Keratinocyte (primary cell): ENCODE measurements at regions not wholly inside any gene's neighbourhood (a gene's known extent, or its start where the extent isn't known, plus 50 kb on each side); places are given as distances from the start of the nearest gene placed in this dataset.

ENCODE experiments used
- DNase-seq: peaks from one replicate; pipeline ENCODE4 v3.0.0-alpha.2; 2011; ENCODE audit warnings: low read depth, missing footprints, low spot score
- FAIRE-seq: peaks from 2 replicates; lab custom pipeline; 2011; peaks lifted over from hg19 to GRCh38; lab: Jason Lieb, UNC
- H2AFZ ChIP-seq: 2 replicates; pipeline ENCODE4 v1.6.0; 2012; ENCODE audit warnings: low read length, control low read depth, inconsistent platforms; ENCODE audit not compliant: control insufficient read depth
- H3K27ac ChIP-seq: 2 replicates; pipeline ENCODE4 v1.5.1; 2011; ENCODE audit warnings: low read length; ENCODE audit not compliant: control insufficient read depth, insufficient read depth
- H3K27me3 ChIP-seq: 3 replicates; pipeline ENCODE4 v1.6.0; 2011; ENCODE audit warnings: low read length; ENCODE audit not compliant: control insufficient read depth, insufficient read depth; ENCODE audit errors: extremely low read depth
- H3K36me3 ChIP-seq, 2 experiments: 2 replicates in 1 of 2; 3 replicates in 1 of 2; pipeline ENCODE4 v1.5.1; 2011; ENCODE audit warnings: low read length in 2 of 2, mild to moderate bottlenecking in 1 of 2; ENCODE audit not compliant: control insufficient read depth in 2 of 2, insufficient read depth in 2 of 2; ENCODE audit errors: extremely low read depth in 1 of 2
- H3K4me1 ChIP-seq: 3 replicates; pipeline ENCODE4 v1.5.1; 2011; ENCODE audit warnings: low read length; ENCODE audit not compliant: control insufficient read depth, insufficient read depth; ENCODE audit errors: extremely low read depth
- H3K4me2 ChIP-seq: 3 replicates; pipeline ENCODE4 v1.6.0; 2011; ENCODE audit warnings: low read depth, low read length; ENCODE audit not compliant: control insufficient read depth, insufficient read depth; ENCODE audit errors: extremely low read depth
- H3K4me3 ChIP-seq, 3 experiments: fragments of 200-600 bp in 1 of 3; sonication (generic) in 1 of 3; 2 replicates in 2 of 3; 3 replicates in 1 of 3; pipeline ENCODE4 v1.5.1; 2011 to 2016; ENCODE audit warnings: low read length in 3 of 3, mild to moderate bottlenecking in 3 of 3, control low read depth in 2 of 3, inconsistent platforms in 1 of 3, low read depth in 1 of 3, mixed read lengths in 1 of 3, mixed run types in 1 of 3, moderate library complexity in 1 of 3; ENCODE audit not compliant: control insufficient read depth in 2 of 3, insufficient read depth in 2 of 3; ENCODE audit errors: extremely low read depth in 1 of 3
- H3K79me2 ChIP-seq: 2 replicates; pipeline ENCODE4 v1.6.0; 2012; ENCODE audit warnings: low read length; ENCODE audit not compliant: control insufficient read depth, insufficient read depth
- H3K9ac ChIP-seq: 3 replicates; pipeline ENCODE4 v1.6.0; 2011; ENCODE audit warnings: low read length; ENCODE audit not compliant: control insufficient read depth, insufficient read depth; ENCODE audit errors: extremely low read depth
- H3K9me1 ChIP-seq: 3 replicates; pipeline ENCODE4 v1.6.0; 2011; ENCODE audit warnings: low read length; ENCODE audit not compliant: control insufficient read depth, insufficient read depth; ENCODE audit errors: extremely low read depth
- H3K9me3 ChIP-seq: 2 replicates; pipeline ENCODE4 v1.5.1; 2012; ENCODE audit warnings: low read depth, low read length; ENCODE audit not compliant: control insufficient read depth
- H4K20me1 ChIP-seq: 3 replicates; pipeline ENCODE4 v1.6.0; 2011; ENCODE audit warnings: low read length; ENCODE audit not compliant: control insufficient read depth, insufficient read depth; ENCODE audit errors: extremely low read depth
- EZH2 ChIP-seq: IDR thresholded peaks from one replicate; pipeline ENCODE4 v1.6.1; 2012; ENCODE audit warnings: inconsistent platforms, mild to moderate bottlenecking, low read length, moderate library complexity
- dilution Hi-C: fragments of 300-500 bp; cut with MboI; formaldehyde crosslinking; loops from one replicate; pipeline ENCODE4 v1.7.0; 2020; ENCODE audit warnings: low sequenced_read_pairs; ENCODE audit not compliant: extremely low pct_ligation_motif_present
- TF ChIP-seq, protein P1 (sequence below), 3 experiments: IDR thresholded peaks in 1 of 3; conservative IDR thresholded peaks in 1 of 3; optimal IDR thresholded peaks in 1 of 3; 2 replicates in 2 of 3; 3 replicates in 1 of 3; pipeline versions ENCODE3 to v1.5.1; 2011; ENCODE audit warnings: low read length in 3 of 3, mild to moderate bottlenecking in 3 of 3, moderate library complexity in 2 of 3, control low read depth in 1 of 3, inconsistent platforms in 1 of 3; ENCODE audit not compliant: insufficient read depth in 2 of 3; ENCODE audit errors: extremely low read depth in 1 of 3

DNA sequence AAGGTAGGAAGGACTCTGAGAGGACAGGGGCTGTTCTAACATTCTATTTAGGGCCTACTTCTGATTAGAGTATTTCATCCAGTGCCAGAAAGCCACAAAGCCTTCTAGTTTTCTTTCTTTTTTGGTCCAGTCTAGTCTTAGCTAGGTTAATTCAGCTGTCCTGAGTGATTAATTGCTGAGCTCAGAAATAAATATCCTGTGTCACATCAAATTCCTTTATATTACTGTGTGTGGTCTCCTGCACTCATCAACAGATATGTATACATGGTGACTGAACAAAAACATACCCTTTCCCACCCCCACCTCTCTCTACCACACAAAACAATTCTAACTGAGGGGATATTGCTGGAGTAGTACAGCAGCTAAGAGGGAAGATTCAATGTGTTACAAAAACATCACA is 601.5 kb upstream of the NRSN1 start:
- H3K27me3 ChIP-seq: no peaks in the 10 kb centered on the region
- H3K9me1 ChIP-seq: no peaks in the 10 kb centered on the region
- no peak for DNase-seq
- dilution Hi-C loops: no loop called here
- H4K20me1 ChIP-seq: no peaks in the 10 kb centered on the region
- FAIRE-seq: no peak
- H2AFZ ChIP-seq: no peak overlapping the region
- H3K9ac ChIP-seq: no peak overlapping the region
- H3K4me3 ChIP-seq: no peak overlapping the region
- H3K36me3 ChIP-seq: no peaks in the 10 kb centered on the region
- H3K79me2 ChIP-seq: no peaks in the 10 kb centered on the region
- H3K9me3 ChIP-seq: no peaks in the 10 kb centered on the region
- no peaks in the 10 kb centered on the region for H3K4me1 ChIP-seq
- H3K27ac ChIP-seq: no peak overlapping the region
- TF ChIP-seq EZH2: no peak
- TF ChIP-seq, protein P1, sequence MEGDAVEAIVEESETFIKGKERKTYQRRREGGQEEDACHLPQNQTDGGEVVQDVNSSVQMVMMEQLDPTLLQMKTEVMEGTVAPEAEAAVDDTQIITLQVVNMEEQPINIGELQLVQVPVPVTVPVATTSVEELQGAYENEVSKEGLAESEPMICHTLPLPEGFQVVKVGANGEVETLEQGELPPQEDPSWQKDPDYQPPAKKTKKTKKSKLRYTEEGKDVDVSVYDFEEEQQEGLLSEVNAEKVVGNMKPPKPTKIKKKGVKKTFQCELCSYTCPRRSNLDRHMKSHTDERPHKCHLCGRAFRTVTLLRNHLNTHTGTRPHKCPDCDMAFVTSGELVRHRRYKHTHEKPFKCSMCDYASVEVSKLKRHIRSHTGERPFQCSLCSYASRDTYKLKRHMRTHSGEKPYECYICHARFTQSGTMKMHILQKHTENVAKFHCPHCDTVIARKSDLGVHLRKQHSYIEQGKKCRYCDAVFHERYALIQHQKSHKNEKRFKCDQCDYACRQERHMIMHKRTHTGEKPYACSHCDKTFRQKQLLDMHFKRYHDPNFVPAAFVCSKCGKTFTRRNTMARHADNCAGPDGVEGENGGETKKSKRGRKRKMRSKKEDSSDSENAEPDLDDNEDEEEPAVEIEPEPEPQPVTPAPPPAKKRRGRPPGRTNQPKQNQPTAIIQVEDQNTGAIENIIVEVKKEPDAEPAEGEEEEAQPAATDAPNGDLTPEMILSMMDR (optimal IDR thresholded peaks at IDR 0.05 in 1 of 3, IDR thresholded peaks at IDR 0.05 in 1 of 3, conservative IDR thresholded peaks at IDR 0.05 in 1 of 3; ENCODE audit: extremely low read depth in 1 of 3, insufficient read depth in 2 of 3, low read length in 3 of 3): no peak
- no peak overlapping the region for H3K4me2 ChIP-seq

DNA sequence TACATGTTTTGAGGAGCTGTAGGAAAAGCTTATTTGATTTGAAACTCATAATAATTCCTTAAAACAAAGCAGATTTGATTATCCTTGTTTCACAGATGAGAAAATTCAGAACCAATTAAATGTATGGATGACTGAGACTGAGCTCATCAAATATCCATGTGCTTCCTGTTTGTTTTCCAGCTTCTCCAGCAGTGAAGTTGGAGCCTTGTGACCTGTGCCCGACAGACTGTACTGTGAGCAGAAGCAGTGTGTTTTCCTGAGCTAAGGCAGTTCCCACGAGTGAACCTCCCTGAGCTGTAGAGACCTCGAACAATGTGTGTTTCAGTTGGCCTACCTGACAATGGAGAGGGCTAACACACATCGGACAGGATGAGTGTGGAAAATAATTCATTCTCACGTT is 599.5 kb upstream of the NRSN1 start:
- H3K4me2 ChIP-seq: no peak overlapping the region
- H3K9me1 ChIP-seq: no peaks in the 10 kb centered on the region
- H4K20me1 ChIP-seq: no peaks in the 10 kb centered on the region
- no peak for DNase-seq
- dilution Hi-C loops: no loop called here
- no peaks in the 10 kb centered on the region for H3K9me3 ChIP-seq
- no peaks in the 10 kb centered on the region for H3K27me3 ChIP-seq
- no peak overlapping the region for H3K9ac ChIP-seq
- H3K27ac ChIP-seq: no peak overlapping the region
- TF ChIP-seq, protein P1 (optimal IDR thresholded peaks at IDR 0.05 in 1 of 3, IDR thresholded peaks at IDR 0.05 in 1 of 3, conservative IDR thresholded peaks at IDR 0.05 in 1 of 3; ENCODE audit: extremely low read depth in 1 of 3, insufficient read depth in 2 of 3, low read length in 3 of 3): no peak
- TF ChIP-seq EZH2: no peak
- no peak overlapping the region for H3K4me3 ChIP-seq
- FAIRE-seq: no peak
- no peaks in the 10 kb centered on the region for H3K4me1 ChIP-seq
- H3K79me2 ChIP-seq: no peaks in the 10 kb centered on the region
- H2AFZ ChIP-seq: no peak overlapping the region
- H3K36me3 ChIP-seq: no peaks in the 10 kb centered on the region
